PFSK-1 (cell line): ENCODE measurements at regions not wholly inside any gene's neighbourhood (a gene's known extent, or its start where the extent isn't known, plus 50 kb on each side); places are given as distances from the start of the nearest gene placed in this dataset.

Experiments
- FOXP2 ChIP-seq: optimal IDR thresholded peaks from 2 replicates; pipeline ENCODE3; 2011; ENCODE audit warnings: borderline replicate concordance, control low read depth, inconsistent platforms; ENCODE audit not compliant: insufficient read depth; ENCODE audit errors: extremely low read length, extremely low read depth
- POLR2AphosphoS5 ChIP-seq: IDR thresholded peaks from 2 replicates; pipeline ENCODE4 v1.6.1; 2012; ENCODE audit warnings: low read depth, mild to moderate bottlenecking, control low read depth, low read length, moderate library complexity
- SIN3A ChIP-seq: IDR thresholded peaks from 2 replicates; pipeline ENCODE4 v1.6.1; 2012; ENCODE audit warnings: mild to moderate bottlenecking, low read length, moderate library complexity, borderline replicate concordance; ENCODE audit not compliant: insufficient read depth
- TAF1 ChIP-seq: IDR thresholded peaks from 2 replicates; pipeline ENCODE4 v1.6.1; 2012; ENCODE audit warnings: low read length, control low read depth, borderline replicate concordance; ENCODE audit not compliant: insufficient read depth
- TF ChIP-seq, protein P1 (sequence below), 2 experiments: IDR thresholded peaks; 2 replicates each; pipeline versions ENCODE4 v1.6.1 to v1.8.0; 2011 to 2012; ENCODE audit warnings: low read depth in 2 of 2, low read length in 2 of 2, control low read depth in 1 of 2, inconsistent platforms in 1 of 2, mild to moderate bottlenecking in 1 of 2, moderate library complexity in 1 of 2; ENCODE audit not compliant: insufficient read depth in 1 of 2

DNA sequence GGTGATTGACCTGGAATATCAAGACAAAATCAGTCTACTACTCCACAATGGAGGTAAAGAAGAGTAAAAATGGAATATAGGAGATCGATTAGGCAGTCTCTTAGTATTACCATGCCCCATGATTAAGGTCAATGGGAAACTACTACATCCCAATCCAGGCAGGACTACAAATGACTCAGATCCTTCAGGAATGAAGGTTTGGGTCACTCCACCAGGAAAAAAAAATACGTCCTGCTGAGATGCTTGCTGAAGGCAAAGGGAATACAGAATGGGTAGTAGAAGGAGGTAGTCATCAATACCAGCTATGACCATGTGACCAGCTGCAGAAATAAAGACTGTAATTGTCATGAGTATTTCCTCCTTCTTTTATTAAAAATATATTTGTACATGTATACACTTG lies 103.4 kb upstream of the NPAS2 start:
- TF ChIP-seq FOXP2 (no peak), TAF1 (no peak), SIN3A (no peak), POLR2AphosphoS5 (no peak)
- TF ChIP-seq, protein P1, sequence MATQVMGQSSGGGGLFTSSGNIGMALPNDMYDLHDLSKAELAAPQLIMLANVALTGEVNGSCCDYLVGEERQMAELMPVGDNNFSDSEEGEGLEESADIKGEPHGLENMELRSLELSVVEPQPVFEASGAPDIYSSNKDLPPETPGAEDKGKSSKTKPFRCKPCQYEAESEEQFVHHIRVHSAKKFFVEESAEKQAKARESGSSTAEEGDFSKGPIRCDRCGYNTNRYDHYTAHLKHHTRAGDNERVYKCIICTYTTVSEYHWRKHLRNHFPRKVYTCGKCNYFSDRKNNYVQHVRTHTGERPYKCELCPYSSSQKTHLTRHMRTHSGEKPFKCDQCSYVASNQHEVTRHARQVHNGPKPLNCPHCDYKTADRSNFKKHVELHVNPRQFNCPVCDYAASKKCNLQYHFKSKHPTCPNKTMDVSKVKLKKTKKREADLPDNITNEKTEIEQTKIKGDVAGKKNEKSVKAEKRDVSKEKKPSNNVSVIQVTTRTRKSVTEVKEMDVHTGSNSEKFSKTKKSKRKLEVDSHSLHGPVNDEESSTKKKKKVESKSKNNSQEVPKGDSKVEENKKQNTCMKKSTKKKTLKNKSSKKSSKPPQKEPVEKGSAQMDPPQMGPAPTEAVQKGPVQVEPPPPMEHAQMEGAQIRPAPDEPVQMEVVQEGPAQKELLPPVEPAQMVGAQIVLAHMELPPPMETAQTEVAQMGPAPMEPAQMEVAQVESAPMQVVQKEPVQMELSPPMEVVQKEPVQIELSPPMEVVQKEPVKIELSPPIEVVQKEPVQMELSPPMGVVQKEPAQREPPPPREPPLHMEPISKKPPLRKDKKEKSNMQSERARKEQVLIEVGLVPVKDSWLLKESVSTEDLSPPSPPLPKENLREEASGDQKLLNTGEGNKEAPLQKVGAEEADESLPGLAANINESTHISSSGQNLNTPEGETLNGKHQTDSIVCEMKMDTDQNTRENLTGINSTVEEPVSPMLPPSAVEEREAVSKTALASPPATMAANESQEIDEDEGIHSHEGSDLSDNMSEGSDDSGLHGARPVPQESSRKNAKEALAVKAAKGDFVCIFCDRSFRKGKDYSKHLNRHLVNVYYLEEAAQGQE (IDR thresholded peaks at IDR 0.05; ENCODE audit: insufficient read depth in 1 of 2, low read depth in 2 of 2, low read length in 2 of 2), result no peak
